ENCODE measurements at regions not wholly inside any gene's neighbourhood (a gene's known extent, or its start where the extent isn't known, plus 50 kb on each side); places are given as distances from the start of the nearest gene placed in this dataset.

DNA sequence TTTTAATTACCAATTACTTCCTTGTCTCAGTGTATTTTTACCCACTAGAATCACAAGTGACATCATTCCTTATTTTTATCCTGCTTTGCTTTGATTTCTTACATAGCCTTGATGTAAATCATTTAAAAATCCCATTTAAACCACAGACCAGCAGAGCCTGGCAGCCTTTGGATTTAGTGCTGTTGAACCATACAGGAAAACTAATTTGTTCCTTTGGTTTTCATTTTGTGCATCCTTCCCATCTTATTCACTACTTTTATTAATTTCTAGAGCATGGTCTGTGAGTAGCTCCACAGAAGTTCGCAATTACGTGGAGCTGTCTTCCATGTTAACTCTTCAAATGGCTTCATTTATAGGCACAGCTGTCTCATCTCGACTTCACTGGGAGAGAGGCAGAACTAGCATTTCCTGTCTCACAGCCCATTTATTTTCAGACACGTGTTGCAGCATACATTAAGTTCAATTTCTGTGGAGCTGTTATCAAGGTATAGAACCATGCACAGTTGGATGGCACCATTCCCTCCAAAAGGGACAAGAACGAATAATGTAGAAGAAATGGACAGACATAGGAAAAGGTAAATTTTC, 235.3 kb downstream of the MRPL39 start:
- H3K27me3 ChIP-seq (ENCODE audit: insufficient read depth) = no peaks in the 10 kb centered on the region
- Mint-ChIP-seq H3K27ac (no peak overlapping the region), H3K36me3 (ENCODE audit: low read depth) (no peaks in the 10 kb centered on the region), H3K4me1 (peaks cover 34% of the 10 kb centered on the region), H3K27me3 (ENCODE audit: insufficient read depth, low read depth, poor library complexity) (no peaks in the 10 kb centered on the region), H3K4me3 (no peak overlapping the region), H3K9me3 (no peaks in the 10 kb centered on the region)
- TF ChIP-seq ZNF331 (CRISPR knock-in tag; IDR thresholded peaks at IDR 0.05; ENCODE audit: low read depth) = no peak
- no peak for TF ChIP-seq CREB1 (CRISPR knock-in tag; IDR thresholded peaks at IDR 0.05; ENCODE audit: low read depth)
- no peak for TF ChIP-seq STAT1 (IDR thresholded peaks at IDR 0.05; ENCODE audit: unreplicated experiment)
- no peak for TF ChIP-seq POLR2AphosphoS5 (IDR thresholded peaks at IDR 0.05; ENCODE audit: low read depth)
- no peak for TF ChIP-seq ETS1 (IDR thresholded peaks at IDR 0.05)
- TF ChIP-seq, protein P1, sequence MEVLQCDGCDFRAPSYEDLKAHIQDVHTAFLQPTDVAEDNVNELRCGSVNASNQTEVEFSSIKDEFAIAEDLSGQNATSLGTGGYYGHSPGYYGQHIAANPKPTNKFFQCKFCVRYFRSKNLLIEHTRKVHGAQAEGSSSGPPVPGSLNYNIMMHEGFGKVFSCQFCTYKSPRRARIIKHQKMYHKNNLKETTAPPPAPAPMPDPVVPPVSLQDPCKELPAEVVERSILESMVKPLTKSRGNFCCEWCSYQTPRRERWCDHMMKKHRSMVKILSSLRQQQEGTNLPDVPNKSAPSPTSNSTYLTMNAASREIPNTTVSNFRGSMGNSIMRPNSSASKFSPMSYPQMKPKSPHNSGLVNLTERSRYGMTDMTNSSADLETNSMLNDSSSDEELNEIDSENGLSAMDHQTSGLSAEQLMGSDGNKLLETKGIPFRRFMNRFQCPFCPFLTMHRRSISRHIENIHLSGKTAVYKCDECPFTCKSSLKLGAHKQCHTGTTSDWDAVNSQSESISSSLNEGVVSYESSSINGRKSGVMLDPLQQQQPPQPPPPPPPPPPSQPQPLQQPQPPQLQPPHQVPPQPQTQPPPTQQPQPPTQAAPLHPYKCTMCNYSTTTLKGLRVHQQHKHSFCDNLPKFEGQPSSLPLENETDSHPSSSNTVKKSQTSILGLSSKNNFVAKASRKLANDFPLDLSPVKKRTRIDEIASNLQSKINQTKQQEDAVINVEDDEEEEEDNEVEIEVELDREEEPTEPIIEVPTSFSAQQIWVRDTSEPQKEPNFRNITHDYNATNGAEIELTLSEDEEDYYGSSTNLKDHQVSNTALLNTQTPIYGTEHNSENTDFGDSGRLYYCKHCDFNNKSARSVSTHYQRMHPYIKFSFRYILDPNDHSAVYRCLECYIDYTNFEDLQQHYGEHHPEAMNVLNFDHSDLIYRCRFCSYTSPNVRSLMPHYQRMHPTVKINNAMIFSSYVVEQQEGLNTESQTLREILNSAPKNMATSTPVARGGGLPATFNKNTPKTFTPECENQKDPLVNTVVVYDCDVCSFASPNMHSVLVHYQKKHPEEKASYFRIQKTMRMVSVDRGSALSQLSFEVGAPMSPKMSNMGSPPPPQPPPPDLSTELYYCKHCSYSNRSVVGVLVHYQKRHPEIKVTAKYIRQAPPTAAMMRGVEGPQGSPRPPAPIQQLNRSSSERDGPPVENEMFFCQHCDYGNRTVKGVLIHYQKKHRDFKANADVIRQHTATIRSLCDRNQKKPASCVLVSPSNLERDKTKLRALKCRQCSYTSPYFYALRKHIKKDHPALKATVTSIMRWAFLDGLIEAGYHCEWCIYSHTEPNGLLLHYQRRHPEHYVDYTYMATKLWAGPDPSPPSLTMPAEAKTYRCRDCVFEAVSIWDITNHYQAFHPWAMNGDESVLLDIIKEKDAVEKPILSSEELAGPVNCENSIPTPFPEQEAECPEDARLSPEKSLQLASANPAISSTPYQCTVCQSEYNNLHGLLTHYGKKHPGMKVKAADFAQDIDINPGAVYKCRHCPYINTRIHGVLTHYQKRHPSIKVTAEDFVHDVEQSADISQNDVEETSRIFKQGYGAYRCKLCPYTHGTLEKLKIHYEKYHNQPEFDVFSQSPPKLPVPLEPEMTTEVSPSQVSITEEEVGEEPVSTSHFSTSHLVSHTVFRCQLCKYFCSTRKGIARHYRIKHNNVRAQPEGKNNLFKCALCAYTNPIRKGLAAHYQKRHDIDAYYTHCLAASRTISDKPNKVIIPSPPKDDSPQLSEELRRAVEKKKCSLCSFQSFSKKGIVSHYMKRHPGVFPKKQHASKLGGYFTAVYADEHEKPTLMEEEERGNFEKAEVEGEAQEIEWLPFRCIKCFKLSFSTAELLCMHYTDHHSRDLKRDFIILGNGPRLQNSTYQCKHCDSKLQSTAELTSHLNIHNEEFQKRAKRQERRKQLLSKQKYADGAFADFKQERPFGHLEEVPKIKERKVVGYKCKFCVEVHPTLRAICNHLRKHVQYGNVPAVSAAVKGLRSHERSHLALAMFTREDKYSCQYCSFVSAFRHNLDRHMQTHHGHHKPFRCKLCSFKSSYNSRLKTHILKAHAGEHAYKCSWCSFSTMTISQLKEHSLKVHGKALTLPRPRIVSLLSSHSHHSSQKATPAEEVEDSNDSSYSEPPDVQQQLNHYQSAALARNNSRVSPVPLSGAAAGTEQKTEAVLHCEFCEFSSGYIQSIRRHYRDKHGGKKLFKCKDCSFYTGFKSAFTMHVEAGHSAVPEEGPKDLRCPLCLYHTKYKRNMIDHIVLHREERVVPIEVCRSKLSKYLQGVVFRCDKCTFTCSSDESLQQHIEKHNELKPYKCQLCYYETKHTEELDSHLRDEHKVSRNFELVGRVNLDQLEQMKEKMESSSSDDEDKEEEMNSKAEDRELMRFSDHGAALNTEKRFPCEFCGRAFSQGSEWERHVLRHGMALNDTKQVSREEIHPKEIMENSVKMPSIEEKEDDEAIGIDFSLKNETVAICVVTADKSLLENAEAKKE (CRISPR knock-in tag; IDR thresholded peaks at IDR 0.05) = no peak
- TF ChIP-seq, protein P2, sequence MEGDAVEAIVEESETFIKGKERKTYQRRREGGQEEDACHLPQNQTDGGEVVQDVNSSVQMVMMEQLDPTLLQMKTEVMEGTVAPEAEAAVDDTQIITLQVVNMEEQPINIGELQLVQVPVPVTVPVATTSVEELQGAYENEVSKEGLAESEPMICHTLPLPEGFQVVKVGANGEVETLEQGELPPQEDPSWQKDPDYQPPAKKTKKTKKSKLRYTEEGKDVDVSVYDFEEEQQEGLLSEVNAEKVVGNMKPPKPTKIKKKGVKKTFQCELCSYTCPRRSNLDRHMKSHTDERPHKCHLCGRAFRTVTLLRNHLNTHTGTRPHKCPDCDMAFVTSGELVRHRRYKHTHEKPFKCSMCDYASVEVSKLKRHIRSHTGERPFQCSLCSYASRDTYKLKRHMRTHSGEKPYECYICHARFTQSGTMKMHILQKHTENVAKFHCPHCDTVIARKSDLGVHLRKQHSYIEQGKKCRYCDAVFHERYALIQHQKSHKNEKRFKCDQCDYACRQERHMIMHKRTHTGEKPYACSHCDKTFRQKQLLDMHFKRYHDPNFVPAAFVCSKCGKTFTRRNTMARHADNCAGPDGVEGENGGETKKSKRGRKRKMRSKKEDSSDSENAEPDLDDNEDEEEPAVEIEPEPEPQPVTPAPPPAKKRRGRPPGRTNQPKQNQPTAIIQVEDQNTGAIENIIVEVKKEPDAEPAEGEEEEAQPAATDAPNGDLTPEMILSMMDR (conservative IDR thresholded peaks at IDR 0.05; ENCODE audit: low read depth in 2 of 2) = no peak
- TF ChIP-seq, protein P3, sequence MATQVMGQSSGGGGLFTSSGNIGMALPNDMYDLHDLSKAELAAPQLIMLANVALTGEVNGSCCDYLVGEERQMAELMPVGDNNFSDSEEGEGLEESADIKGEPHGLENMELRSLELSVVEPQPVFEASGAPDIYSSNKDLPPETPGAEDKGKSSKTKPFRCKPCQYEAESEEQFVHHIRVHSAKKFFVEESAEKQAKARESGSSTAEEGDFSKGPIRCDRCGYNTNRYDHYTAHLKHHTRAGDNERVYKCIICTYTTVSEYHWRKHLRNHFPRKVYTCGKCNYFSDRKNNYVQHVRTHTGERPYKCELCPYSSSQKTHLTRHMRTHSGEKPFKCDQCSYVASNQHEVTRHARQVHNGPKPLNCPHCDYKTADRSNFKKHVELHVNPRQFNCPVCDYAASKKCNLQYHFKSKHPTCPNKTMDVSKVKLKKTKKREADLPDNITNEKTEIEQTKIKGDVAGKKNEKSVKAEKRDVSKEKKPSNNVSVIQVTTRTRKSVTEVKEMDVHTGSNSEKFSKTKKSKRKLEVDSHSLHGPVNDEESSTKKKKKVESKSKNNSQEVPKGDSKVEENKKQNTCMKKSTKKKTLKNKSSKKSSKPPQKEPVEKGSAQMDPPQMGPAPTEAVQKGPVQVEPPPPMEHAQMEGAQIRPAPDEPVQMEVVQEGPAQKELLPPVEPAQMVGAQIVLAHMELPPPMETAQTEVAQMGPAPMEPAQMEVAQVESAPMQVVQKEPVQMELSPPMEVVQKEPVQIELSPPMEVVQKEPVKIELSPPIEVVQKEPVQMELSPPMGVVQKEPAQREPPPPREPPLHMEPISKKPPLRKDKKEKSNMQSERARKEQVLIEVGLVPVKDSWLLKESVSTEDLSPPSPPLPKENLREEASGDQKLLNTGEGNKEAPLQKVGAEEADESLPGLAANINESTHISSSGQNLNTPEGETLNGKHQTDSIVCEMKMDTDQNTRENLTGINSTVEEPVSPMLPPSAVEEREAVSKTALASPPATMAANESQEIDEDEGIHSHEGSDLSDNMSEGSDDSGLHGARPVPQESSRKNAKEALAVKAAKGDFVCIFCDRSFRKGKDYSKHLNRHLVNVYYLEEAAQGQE (IDR thresholded peaks at IDR 0.05; ENCODE audit: unreplicated experiment) = no peak
- TF ChIP-seq JUNB (IDR thresholded peaks at IDR 0.05; ENCODE audit: unreplicated experiment) = no peak
- no peak for TF ChIP-seq NANOG (IDR thresholded peaks at IDR 0.05; ENCODE audit: borderline replicate concordance)
- TF ChIP-seq EZH2 (IDR thresholded peaks at IDR 0.05; ENCODE audit: low read depth, unreplicated experiment) = no peak
- TF ChIP-seq ZNF114 (CRISPR knock-in tag; IDR thresholded peaks at IDR 0.05) = no peak
- H3F3A ChIP-seq (replicated peaks; ENCODE audit: low read depth) = 0 out of 2 replicates have a peak, but pooled peaks cover 4% of the 10 kb centered on the region
- H3K79me2 ChIP-seq (replicated peaks; ENCODE audit: insufficient read depth) = no peaks in the 10 kb centered on the region
- no peaks in the 10 kb centered on the region for H3K9me2 ChIP-seq (ENCODE audit: insufficient read depth)
- no peak for ATAC-seq
- H3K4me1 ChIP-seq (ENCODE audit: insufficient read depth) = peaks cover 21% of the 10 kb centered on the region
- H2AFZ ChIP-seq = peak overlapping the region; percentile 61; the same call in 1 of the 2 replicates
- H4K20me1 ChIP-seq (replicated peaks; ENCODE audit: insufficient read depth) = no peaks in the 10 kb centered on the region
- H3K36me3 ChIP-seq (ENCODE audit: insufficient read depth) = no peaks in the 10 kb centered on the region
- peak overlapping the region; percentile 88 for H3K27ac ChIP-seq (ENCODE audit: low read depth)
- H3K4me3 ChIP-seq = peak overlapping the region; percentile 33
- no peak for DNase-seq (ENCODE audit: low spot score)
- peak overlapping the region; percentile 39 for H3K4me2 ChIP-seq

Measured in GM23338 (cell line).